Raji (cell line): ENCODE measurements at regions not wholly inside any gene's neighbourhood (a gene's known extent, or its start where the extent isn't known, plus 50 kb on each side); places are given as distances from the start of the nearest gene placed in this dataset.

Source experiments
- POLR2A ChIP-seq: IDR thresholded peaks from 2 replicates; pipeline ENCODE4 v1.6.1; 2011; ENCODE audit warnings: low read depth, low read length, control low read depth; ENCODE audit not compliant: insufficient read depth

DNA sequence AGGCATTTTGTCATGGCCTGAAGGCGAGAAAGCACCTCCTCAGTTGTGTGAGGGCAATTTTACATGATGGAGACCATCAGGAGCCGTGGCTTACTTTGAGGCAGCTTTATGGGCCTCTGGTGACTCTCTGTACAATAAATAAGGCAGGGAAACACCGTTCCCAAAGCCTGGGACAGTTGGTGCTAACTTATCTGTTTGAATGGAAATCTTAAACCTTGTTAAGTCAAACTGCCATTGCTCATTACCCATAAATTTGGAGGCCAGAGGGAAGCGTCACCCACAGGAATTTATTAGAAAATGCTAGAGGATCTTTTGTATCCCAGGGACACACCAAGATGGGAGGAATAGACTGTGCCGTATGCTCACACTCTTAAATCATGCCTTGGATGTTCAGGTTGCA, 1156.9 kb downstream of the BRD1 start:
- TF ChIP-seq POLR2A: no peak

DNA sequence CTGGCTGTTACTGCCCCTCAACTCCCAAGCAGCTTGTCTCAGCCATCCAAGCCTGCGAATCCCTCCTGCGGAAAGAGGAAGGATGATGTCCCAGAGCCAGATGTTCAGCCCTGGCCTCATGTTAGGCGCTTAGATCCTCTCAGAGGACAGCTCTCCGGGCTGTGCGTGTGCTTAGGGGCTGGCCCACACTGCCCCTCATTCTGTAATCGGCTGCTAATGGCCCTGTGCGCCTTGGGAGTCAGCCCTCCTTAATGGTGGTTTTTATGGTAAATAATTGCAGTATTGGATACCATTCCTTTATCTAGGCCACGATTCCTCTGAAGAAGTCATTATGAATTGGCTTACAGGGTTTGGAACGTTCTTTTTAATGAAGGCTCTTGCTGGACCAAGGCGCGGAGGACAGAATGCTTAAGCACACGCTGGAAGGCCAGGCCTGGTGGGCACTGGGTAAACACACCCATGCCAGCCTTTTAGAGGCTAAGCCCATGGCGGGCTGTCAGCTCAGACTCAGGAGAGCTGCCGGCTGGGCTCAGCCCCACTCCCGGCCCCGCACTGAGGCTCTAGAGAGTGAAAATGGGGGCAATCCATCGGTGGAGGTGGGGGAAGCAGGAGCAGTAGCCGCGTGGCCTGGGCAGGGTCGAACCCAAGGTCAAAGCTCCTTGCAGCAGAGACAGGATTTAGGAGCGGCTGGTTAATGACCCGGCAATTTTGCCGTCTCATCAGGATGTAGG, 1157.5 kb downstream of the BRD1 start:
- TF ChIP-seq POLR2A: no peak

DNA sequence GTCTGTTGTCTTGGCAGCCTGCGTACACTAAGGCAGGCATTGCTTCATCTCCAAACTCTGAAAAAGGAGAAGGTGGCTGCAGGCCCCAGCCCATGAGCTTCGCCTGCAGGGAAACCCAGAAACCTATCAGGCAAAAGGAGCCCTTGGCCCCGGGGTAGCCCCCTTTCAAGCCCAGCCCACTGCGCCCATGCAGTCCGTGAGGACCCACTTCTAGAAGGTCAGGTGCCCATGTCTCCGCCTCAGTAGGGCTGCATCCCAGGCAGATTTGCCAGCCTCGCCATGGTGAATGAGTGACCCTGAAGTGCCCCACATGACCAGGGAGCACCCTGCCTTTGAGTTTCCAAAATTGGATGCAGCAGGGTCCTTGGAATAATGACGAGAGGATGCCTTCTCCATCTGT, 1158.4 kb downstream of the BRD1 start:
- TF ChIP-seq POLR2A: no peak

DNA sequence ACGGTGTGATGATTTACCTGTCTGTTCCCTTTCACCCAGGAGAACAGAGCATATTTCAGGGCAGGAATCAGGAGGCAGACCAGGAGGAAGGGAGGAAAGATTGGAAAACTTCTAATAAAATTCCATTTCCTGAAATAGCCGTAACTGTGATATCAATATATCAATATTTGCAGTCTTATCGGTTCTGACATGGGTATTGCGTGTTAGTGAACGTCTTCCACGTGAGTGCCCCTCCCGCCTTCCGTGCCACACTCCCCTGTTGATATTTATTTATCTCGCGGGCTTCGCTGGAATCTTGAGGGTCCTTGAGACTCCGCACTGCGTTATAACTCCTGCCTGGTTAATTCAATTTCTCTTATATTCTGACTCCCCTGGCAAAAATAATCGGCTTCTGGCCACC, 1160.4 kb downstream of the BRD1 start:
- TF ChIP-seq POLR2A: no peak

DNA sequence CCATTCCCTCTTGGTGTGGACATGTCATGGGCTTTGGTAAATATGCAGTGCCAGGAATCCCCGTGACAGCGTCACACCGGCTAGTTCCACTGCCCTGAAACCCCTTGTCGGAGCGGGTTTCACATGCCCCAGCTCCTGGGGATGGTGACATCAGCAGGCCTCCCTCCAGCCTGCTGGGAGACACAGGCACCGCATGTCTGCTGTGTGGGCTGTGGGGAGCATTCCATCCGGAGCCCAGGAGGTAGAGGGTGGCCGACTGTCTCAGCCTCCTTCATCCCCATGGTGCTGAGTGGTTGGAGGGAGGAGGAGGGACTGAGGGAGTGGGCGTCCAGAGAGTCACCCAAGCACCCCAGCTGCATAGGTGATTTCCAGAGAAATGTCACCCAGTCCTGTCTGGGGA, 1161.1 kb downstream of the BRD1 start:
- no peak for TF ChIP-seq POLR2A

DNA sequence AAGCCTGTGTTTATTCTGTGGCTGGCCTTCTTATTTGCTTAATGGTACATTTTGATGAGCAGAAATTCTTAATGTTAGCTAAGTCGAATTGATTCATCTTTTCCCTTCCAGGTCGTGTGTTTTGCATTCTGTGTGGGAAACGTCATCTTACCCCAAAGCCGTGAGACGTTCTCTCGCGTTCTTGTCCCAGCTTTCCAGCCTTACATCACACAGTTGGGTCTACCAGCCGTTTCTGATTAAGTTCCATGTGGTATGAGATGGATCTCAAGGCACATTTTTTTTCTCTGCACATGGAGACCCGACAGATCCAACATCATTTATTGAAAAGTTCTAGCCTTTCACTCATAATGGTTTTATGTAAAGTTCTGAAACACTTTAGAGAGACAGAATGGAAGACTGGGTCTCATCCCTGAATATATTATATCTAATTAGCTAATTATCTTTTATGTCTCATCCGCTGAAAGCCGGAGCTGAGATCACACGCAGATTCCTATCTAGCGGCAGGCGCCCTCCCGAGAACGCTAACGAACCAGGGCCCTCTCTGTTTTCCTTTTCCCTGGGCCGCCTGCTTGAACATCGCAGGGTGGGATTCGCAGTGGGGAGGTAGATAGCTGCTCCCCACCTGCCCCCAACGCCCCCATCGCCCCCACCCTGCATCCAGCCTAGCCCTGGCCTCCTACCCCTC, 1162.2 kb downstream of the BRD1 start:
- TF ChIP-seq POLR2A: no peak

DNA sequence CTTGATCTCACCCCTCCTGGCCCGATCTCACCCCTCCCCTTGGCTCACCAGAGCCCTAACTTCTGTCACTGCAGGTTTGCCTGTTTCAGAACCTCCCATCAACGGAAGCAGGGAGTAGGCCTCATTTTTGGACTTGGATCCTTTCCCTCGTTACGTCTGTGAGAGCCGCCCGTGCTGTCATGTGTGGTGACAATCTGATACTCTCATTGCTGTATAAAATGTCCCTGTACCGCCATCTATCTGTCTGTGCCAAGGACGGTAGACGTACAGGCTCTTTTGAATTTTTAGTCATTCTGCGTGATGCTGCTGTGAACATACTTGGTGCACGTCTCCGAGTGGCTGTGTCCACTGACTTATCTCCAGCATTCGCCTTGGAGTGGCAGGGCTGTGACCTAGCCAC, 1163.1 kb downstream of the BRD1 start:
- TF ChIP-seq POLR2A: no peak

DNA sequence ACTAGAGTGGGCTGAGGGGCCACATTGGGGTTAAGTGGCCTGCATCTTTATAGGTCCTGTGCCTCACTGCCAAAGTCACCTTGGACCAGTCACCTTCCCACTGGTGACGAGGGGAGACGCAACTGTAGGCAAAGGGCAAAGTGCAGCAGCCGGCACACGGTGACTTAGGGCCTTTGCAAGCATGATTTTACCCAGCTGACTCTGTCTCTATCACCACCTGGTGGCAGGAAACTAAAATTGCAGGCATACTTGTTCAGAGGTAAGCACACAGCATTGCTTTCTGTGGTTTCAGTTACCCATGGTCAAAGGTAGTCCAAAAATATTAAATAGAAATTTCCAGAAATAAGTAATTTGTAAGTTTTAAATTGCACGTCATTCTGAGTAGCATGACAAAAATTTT, 1164.4 kb downstream of the BRD1 start:
- no peak for TF ChIP-seq POLR2A

DNA sequence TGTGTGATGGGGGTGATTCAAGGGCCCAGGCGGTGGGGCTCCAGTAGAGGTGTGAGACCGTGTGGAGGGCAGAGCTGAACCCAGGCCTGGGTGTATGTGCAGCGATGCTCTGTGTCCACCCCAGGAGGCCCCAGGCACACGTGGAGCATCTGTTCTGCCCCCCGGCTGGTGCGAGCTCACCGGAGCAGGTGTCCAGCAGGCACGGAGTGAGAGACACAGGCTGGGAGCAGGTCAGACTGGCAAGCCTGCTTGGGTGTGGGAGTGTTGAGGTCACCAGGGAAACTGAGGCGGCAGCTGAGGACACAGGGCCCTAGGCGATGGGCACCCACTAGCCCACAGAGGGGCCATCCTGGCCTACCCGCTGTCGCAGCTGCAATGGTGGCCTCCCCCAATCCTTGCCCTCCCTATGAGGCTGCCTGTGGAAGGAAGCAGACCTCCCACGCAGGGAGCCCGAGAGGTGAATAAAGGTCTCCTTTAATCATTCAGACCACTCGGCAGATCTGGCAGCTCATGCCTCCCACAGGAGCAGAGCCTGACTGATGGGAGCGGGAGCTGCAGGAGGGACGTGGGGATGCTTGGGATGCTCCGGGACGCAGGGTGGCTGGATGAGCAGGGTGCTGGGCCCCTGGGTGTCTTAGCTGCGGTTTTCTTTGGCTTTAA, 1165.1 kb downstream of the BRD1 start:
- no peak for TF ChIP-seq POLR2A

DNA sequence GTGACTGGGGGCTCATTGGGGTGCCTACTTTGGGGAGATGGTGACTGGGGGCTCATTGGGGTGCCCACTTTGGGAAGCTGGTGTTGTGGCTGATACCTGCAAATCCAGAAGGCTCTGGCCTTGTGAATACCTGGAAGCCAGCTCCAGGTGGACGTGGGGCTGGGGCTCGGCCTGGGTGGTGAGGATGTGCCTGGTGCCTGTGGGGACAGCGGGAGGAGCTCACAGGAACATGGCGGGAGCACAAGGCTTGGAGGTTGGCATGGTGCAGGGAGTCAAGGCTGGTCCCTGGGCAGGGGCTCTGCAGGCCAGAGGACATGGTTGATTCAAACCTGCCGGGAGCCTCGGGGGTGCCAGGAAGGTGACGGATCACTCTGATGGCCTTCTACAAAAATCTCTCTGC, 1165.7 kb downstream of the BRD1 start:
- no peak for TF ChIP-seq POLR2A

DNA sequence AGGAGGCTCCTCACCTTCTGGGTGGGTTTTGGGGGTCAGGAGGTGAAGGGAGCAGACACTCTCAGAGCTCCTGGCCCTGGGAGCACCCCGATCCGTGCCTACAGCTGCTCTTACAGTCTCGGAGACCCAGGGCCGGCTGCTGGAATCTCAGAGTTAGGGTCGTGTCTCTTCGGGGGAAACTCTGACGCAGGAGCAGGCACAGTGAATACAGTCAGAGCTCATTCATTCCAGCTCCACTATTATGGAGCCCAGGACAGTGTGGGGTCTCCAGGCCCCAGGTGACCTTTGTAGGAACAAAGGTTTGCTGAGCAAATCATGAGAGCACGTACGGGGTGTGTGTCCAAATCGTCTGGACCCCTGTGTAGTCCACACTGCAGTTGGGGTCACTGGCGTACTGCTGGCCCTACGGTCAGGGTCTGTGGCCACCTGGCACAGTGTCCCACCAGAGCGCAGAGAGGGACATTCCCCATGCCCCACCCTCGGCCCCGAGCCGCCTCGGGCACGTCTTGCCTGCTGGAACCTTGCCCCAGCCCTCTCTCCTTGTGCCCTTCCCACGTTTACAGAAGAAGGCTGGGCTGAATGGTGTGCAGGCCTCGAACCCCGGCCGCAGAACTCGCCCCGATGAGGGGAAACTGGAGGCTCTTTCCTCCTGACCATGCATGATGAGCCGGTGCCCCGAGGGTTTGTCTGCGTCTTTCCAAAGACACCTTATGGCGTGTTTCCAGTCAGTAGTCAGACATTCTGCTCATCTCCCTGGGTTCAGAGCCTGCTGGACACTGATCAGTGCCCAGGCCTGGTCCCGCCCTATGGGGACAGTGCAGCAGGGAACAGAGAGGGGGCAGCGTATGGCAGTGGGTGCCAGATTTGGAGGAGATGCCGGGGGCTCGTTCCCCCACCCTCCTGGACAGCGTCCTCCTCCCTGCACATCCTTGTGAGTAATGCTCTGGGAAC, 1166.6 kb downstream of the BRD1 start:
- no peak for TF ChIP-seq POLR2A

DNA sequence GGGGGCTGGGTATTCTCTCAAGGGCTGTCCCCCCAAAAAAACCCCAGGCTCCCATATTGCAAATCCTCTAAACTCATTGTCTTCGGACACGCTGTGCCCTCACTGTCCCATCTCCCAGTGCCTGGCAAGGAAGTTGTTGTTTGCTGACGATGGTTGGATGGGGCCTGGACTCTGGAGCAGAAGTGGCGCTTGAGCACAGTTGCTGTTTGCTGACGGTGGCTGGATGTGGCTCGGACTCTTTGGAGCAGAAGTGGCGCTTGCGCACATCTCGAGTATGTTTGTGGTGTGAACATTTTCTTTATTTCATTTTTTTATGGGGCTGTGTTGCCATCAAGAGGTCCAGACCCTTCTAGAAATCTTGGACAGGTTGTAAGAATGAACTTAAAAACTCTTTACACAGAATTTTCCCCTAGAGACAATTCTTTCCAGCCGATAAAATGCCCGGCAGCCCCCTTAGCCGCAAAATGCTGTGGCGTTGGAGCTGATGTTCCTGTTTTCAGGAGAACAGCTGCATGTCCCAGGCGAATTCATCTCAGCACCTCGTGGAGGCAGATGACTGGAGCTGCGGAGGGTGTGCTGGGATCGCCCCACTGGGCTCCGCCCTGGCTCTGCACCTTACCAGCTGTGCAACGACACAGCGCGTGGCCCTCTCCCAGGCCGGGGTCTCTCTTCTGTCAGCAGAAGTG, 1167.4 kb downstream of the BRD1 start:
- TF ChIP-seq POLR2A: no peak

DNA sequence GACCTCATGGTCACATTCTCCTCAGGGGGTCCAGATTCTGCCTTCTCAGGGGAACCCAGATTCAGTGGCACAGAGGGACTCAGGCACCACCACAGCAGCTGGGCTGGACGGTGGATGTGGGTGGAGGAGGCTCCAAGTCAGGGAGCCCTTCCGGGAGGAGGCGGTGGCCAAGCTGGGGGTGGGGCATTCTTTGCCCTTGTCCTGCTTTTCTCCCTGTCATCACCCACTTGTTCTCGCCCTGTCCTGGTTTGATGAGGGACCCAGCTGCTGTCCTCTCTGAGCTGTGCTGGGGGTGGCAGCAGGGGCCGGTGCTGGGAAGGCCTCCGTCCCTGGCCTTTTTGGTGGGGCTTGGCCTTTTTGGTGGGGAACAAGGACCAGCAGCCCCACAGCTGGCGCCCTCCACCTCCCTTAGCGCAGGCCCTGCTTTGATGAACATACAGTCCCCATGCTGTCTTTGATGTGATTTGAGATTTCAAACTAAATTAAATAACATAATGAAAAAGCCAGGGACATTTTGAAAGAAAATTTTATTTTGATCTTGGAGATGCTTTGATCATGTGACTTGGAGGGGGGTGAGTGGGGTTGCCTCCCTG, 1168.2 kb downstream of the BRD1 start:
- no peak for TF ChIP-seq POLR2A

DNA sequence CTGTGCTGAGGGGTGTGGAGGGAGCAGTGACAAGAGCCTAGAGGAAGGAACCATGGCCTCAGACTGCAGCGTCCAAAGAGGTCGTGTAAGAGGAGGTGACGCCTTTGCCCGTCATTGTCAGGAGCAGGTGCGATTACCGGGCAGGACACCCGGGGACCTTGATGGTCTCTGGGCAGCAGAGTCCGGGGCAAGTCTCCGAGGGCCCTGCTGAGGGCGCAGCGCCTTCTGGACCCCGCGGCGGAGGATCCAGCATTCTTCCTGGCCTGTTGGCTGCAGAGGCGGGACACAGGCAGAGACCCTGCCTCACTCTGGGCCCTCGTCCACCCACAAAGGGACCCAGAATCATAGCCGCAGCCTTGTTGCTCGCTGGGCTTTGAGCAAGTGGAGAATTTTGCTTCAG, 1168.8 kb downstream of the BRD1 start:
- no peak for TF ChIP-seq POLR2A
